HepG2 (cell line): ENCODE measurements at regions not wholly inside any gene's neighbourhood (a gene's known extent, or its start where the extent isn't known, plus 50 kb on each side); places are given as distances from the start of the nearest gene placed in this dataset.

Source experiments
- BORCS8-MEF2B ChIP-seq: sonication (generic); formaldehyde crosslinking; IDR thresholded peaks from 2 replicates; pipeline ENCODE4 v1.8.0; 2022; ENCODE audit warnings: mild to moderate bottlenecking, missing genetic modification reagents
- GRHL1 ChIP-seq: sonication (generic); formaldehyde crosslinking; conservative IDR thresholded peaks from 2 replicates; pipeline ENCODE4 v1.8.0; 2022; ENCODE audit warnings: missing genetic modification reagents
- HOXA3 ChIP-seq: sonication (generic); formaldehyde crosslinking; IDR thresholded peaks from 2 replicates; pipeline ENCODE4 v1.5.0; 2020; ENCODE audit warnings: missing genetic modification reagents
- JUND ChIP-seq: sonication (generic); formaldehyde crosslinking; IDR thresholded peaks from 2 replicates; pipeline ENCODE4 v1.8.0; 2022; ENCODE audit warnings: mild to moderate bottlenecking, missing genetic modification reagents
- MXD4 ChIP-seq: IDR thresholded peaks from 2 replicates; pipeline ENCODE4 v1.6.1; 2016; ENCODE audit warnings: mild to moderate bottlenecking, missing biosample characterization, missing genetic modification reagents
- NONO ChIP-seq, 2 experiments: fragments of 450-650 bp in 1 of 2; sonication (generic) in 1 of 2; formaldehyde crosslinking in 1 of 2; IDR thresholded peaks in 1 of 2; conservative IDR thresholded peaks in 1 of 2; 2 replicates each; pipeline versions ENCODE4 v1.6.1 to v1.8.0; 2017 to 2022; ENCODE audit warnings: mild to moderate bottlenecking in 1 of 2, missing genetic modification reagents in 1 of 2, moderate library complexity in 1 of 2
- RBFOX2 ChIP-seq: fragments of 200-400 bp; formaldehyde crosslinking; IDR thresholded peaks from 2 replicates; pipeline ENCODE4 v1.6.1; 2017; ENCODE audit warnings: low read depth, mild to moderate bottlenecking, low read length
- RXRA ChIP-seq: sonication (generic); formaldehyde crosslinking; IDR thresholded peaks from 2 replicates; pipeline ENCODE4 v1.5.1; 2020; ENCODE audit warnings: missing genetic modification reagents
- SIN3B ChIP-seq: fragments of 150-350 bp; IDR thresholded peaks from 2 replicates; pipeline ENCODE4 v1.6.1; 2014; ENCODE audit warnings: low read length
- SP5 ChIP-seq: IDR thresholded peaks from 2 replicates; pipeline ENCODE4 v1.6.1; 2016; ENCODE audit warnings: low read depth, borderline replicate concordance
- ZBTB25 ChIP-seq: IDR thresholded peaks from 2 replicates; pipeline ENCODE4 v1.6.1; 2018; ENCODE audit warnings: missing genetic modification reagents
- ZBTB37 ChIP-seq: sonication (generic); formaldehyde crosslinking; IDR thresholded peaks from 2 replicates; pipeline ENCODE4 v1.4.0; 2020; ENCODE audit warnings: mild to moderate bottlenecking, missing genetic modification reagents
- ZFAT ChIP-seq: sonication (generic); formaldehyde crosslinking; conservative IDR thresholded peaks from 2 replicates; pipeline ENCODE4 v1.8.1; 2023; ENCODE audit warnings: missing genetic modification reagents, inconsistent platforms
- ZNF160 ChIP-seq: sonication (generic); formaldehyde crosslinking; IDR thresholded peaks from 2 replicates; pipeline ENCODE4 v1.8.0; 2022; ENCODE audit warnings: mild to moderate bottlenecking, inconsistent platforms, missing genetic modification reagents
- ZNF367 ChIP-seq: sonication (generic); formaldehyde crosslinking; IDR thresholded peaks from 2 replicates; pipeline ENCODE4 v1.4.0; 2020; ENCODE audit warnings: missing genetic modification reagents, borderline replicate concordance
- ZNF552 ChIP-seq: sonication (generic); formaldehyde crosslinking; IDR thresholded peaks from 2 replicates; pipeline ENCODE4 v1.9.0; 2022; ENCODE audit warnings: missing genetic modification reagents, mild to moderate bottlenecking, borderline replicate concordance
- ZNF558 ChIP-seq: sonication (generic); formaldehyde crosslinking; IDR thresholded peaks from 2 replicates; pipeline ENCODE4 v1.9.0; 2022; ENCODE audit warnings: mild to moderate bottlenecking, missing genetic modification reagents, borderline replicate concordance
- TF ChIP-seq, protein P1 (sequence below): sonication (generic); formaldehyde crosslinking; IDR thresholded peaks from 2 replicates; pipeline ENCODE4 v1.4.0; 2020; ENCODE audit warnings: missing genetic modification reagents
- TF ChIP-seq, protein P2 (sequence below): sonication (generic); formaldehyde crosslinking; conservative IDR thresholded peaks from 2 replicates; pipeline ENCODE4 v1.8.0; 2022; ENCODE audit warnings: low read depth, missing genetic modification reagents
- TF ChIP-seq, protein P3 (sequence below): sonication (generic); formaldehyde crosslinking; IDR thresholded peaks from 2 replicates; pipeline ENCODE4 v1.4.0; 2020; ENCODE audit warnings: missing genetic modification reagents

- no peak for TF ChIP-seq NONO (IDR thresholded peaks at IDR 0.05)
- no peak for TF ChIP-seq NONO (CRISPR knock-in tag; conservative IDR thresholded peaks at IDR 0.05)
- TF ChIP-seq RXRA, result no peak
- TF ChIP-seq ZNF552 (CRISPR knock-in tag), result no peak
- no peak for TF ChIP-seq ZNF558 (CRISPR knock-in tag)
- TF ChIP-seq, protein P1, sequence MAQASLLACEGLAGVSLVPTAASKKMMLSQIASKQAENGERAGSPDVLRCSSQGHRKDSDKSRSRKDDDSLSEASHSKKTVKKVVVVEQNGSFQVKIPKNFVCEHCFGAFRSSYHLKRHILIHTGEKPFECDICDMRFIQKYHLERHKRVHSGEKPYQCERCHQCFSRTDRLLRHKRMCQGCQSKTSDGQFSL (CRISPR knock-in tag), result no peak
- TF ChIP-seq MXD4 (CRISPR knock-in tag), result no peak
- no peak for TF ChIP-seq HOXA3 (CRISPR knock-in tag)
- no peak for TF ChIP-seq BORCS8-MEF2B (CRISPR knock-in tag)
- TF ChIP-seq JUND (CRISPR knock-in tag), result no peak
- no peak for TF ChIP-seq ZBTB25
- TF ChIP-seq ZBTB37, result no peak
- TF ChIP-seq, protein P2, sequence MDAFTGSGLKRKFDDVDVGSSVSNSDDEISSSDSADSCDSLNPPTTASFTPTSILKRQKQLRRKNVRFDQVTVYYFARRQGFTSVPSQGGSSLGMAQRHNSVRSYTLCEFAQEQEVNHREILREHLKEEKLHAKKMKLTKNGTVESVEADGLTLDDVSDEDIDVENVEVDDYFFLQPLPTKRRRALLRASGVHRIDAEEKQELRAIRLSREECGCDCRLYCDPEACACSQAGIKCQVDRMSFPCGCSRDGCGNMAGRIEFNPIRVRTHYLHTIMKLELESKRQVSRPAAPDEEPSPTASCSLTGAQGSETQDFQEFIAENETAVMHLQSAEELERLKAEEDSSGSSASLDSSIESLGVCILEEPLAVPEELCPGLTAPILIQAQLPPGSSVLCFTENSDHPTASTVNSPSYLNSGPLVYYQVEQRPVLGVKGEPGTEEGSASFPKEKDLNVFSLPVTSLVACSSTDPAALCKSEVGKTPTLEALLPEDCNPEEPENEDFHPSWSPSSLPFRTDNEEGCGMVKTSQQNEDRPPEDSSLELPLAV (CRISPR knock-in tag), result no peak
- TF ChIP-seq RBFOX2, result no peak
- TF ChIP-seq SP5 (CRISPR knock-in tag), result no peak
- TF ChIP-seq GRHL1, result no peak
- TF ChIP-seq SIN3B, result no peak
- no peak for TF ChIP-seq ZNF160
- no peak for TF ChIP-seq ZNF367 (CRISPR knock-in tag)
- no peak for TF ChIP-seq ZFAT (CRISPR knock-in tag)
- TF ChIP-seq, protein P3, sequence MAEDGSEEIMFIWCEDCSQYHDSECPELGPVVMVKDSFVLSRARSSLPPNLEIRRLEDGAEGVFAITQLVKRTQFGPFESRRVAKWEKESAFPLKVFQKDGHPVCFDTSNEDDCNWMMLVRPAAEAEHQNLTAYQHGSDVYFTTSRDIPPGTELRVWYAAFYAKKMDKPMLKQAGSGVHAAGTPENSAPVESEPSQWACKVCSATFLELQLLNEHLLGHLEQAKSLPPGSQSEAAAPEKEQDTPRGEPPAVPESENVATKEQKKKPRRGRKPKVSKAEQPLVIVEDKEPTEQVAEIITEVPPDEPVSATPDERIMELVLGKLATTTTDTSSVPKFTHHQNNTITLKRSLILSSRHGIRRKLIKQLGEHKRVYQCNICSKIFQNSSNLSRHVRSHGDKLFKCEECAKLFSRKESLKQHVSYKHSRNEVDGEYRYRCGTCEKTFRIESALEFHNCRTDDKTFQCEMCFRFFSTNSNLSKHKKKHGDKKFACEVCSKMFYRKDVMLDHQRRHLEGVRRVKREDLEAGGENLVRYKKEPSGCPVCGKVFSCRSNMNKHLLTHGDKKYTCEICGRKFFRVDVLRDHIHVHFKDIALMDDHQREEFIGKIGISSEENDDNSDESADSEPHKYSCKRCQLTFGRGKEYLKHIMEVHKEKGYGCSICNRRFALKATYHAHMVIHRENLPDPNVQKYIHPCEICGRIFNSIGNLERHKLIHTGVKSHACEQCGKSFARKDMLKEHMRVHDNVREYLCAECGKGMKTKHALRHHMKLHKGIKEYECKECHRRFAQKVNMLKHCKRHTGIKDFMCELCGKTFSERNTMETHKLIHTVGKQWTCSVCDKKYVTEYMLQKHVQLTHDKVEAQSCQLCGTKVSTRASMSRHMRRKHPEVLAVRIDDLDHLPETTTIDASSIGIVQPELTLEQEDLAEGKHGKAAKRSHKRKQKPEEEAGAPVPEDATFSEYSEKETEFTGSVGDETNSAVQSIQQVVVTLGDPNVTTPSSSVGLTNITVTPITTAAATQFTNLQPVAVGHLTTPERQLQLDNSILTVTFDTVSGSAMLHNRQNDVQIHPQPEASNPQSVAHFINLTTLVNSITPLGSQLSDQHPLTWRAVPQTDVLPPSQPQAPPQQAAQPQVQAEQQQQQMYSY (CRISPR knock-in tag), result no peak
Measured at GRCh38 chr6:37099442-37099841, 70.5 kb upstream of the PIM1 start (continued).
